ENCODE measurements at regions not wholly inside any gene's neighbourhood (a gene's known extent, or its start where the extent isn't known, plus 50 kb on each side); places are given as distances from the start of the nearest gene placed in this dataset.

- Histone ChIP-seq H3K36me3 (ENCODE audit: control insufficient read depth in 4 of 4, insufficient read depth in 4 of 4, low read length in 3 of 4) (no peaks in the 10 kb centered on the region), H3K4me1 (ENCODE audit: control extremely low read depth in 1 of 4, control insufficient read depth in 4 of 4, insufficient read depth in 4 of 4, low read length in 3 of 4) (no peaks in the 10 kb centered on the region), H3K27me3 (replicated peaks in 2 of 5; ENCODE audit: control insufficient read depth in 4 of 5, insufficient read depth in 5 of 5, low read length in 4 of 5) (no peaks in the 10 kb centered on the region), H3K27ac (ENCODE audit: insufficient read depth in 1 of 2, low read depth in 1 of 2, low read length in 2 of 2, poor library complexity in 1 of 2, severe bottlenecking in 2 of 2) (no peak overlapping the region), H3K9me3 (ENCODE audit: control extremely low read depth in 1 of 5, control insufficient read depth in 4 of 5, insufficient read depth in 2 of 5, low read depth in 1 of 5, low read length in 4 of 5) (no peaks in the 10 kb centered on the region), H3K4me3 (ENCODE audit: control insufficient read depth in 1 of 7, extremely low read depth in 1 of 7, insufficient read depth in 4 of 7, low read depth in 2 of 7, low read length in 6 of 7) (no peak overlapping the region)
- WGBS (ENCODE audit: insufficient coverage): 100% methylated on average over 2 of the region's 2 CpGs
- ChIA-PET CTCF (interaction anchor here (1.3 kb wide), 1 partner anchor 11 kb away, joined by 3 read pairs; no protein-coding TSS in a partner anchor), POLR2A (no interaction called here)
- no peak for DNase-seq
These were observed 73.4 kb upstream of the NDUFV2 start for GRCh38 chr18:9029131-9029530.

DNA sequence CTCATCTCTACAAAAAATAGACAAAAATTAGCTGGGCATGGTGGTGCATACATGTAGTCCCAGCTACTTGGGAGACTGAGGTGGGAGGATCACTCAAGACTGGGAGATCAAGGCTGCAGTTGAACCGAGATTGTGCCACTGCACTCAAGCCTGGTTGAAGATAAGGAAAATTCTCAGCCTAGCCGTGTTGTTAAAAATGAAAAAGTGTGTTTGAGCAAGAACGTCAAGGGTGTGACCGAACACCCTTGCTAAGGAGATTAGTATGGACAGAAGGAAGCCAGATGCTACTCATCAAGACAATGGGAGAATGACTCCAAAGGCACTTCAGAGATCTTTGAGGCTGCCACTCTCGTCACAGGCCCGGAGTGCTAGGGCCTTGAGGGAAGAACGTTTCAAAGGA, 70.0 kb upstream of the NDUFV2 start:
- WGBS (ENCODE audit: insufficient coverage): 99% methylated on average over 7 of the region's 7 CpGs
- H3K4me3 ChIP-seq (ENCODE audit: control insufficient read depth in 1 of 7, extremely low read depth in 1 of 7, insufficient read depth in 4 of 7, low read depth in 2 of 7, low read length in 6 of 7): no peak overlapping the region
- POLR2A ChIA-PET: no interaction called here

GRCh38 chr18:9038277-9038871, 64.1 kb upstream of the NDUFV2 start:
- H3K4me3 ChIP-seq (ENCODE audit: control insufficient read depth in 1 of 7, extremely low read depth in 1 of 7, insufficient read depth in 4 of 7, low read depth in 2 of 7, low read length in 6 of 7): no peak overlapping the region
- no peaks in the 10 kb centered on the region for H3K4me1 ChIP-seq (ENCODE audit: control extremely low read depth in 1 of 4, control insufficient read depth in 4 of 4, insufficient read depth in 4 of 4, low read length in 3 of 4)
- H3K27me3 ChIP-seq (replicated peaks in 2 of 5; ENCODE audit: control insufficient read depth in 4 of 5, insufficient read depth in 5 of 5, low read length in 4 of 5): no peaks in the 10 kb centered on the region
- POLR2A ChIA-PET: no interaction called here
- no peak for DNase-seq
- no peaks in the 10 kb centered on the region for H3K36me3 ChIP-seq (ENCODE audit: control insufficient read depth in 4 of 4, insufficient read depth in 4 of 4, low read length in 3 of 4)
- CTCF ChIA-PET: no interaction called here
- WGBS (ENCODE audit: insufficient coverage): 100% methylated on average over 4 of the region's 7 CpGs
- H3K9me3 ChIP-seq (ENCODE audit: control extremely low read depth in 1 of 5, control insufficient read depth in 4 of 5, insufficient read depth in 2 of 5, low read depth in 1 of 5, low read length in 4 of 5): no peaks in the 10 kb centered on the region
- H3K27ac ChIP-seq (ENCODE audit: insufficient read depth in 1 of 2, low read depth in 1 of 2, low read length in 2 of 2, poor library complexity in 1 of 2, severe bottlenecking in 2 of 2): no peak overlapping the region

More for the DNA sequence above, 70.0 kb upstream of the NDUFV2 start:
- Histone ChIP-seq H3K9me3 (ENCODE audit: control extremely low read depth in 1 of 5, control insufficient read depth in 4 of 5, insufficient read depth in 2 of 5, low read depth in 1 of 5, low read length in 4 of 5) (no peaks in the 10 kb centered on the region), H3K36me3 (ENCODE audit: control insufficient read depth in 4 of 4, insufficient read depth in 4 of 4, low read length in 3 of 4) (no peaks in the 10 kb centered on the region), H3K4me1 (ENCODE audit: control extremely low read depth in 1 of 4, control insufficient read depth in 4 of 4, insufficient read depth in 4 of 4, low read length in 3 of 4) (no peaks in the 10 kb centered on the region), H3K27ac (ENCODE audit: insufficient read depth in 1 of 2, low read depth in 1 of 2, low read length in 2 of 2, poor library complexity in 1 of 2, severe bottlenecking in 2 of 2) (no peak overlapping the region), H3K27me3 (replicated peaks in 2 of 5; ENCODE audit: control insufficient read depth in 4 of 5, insufficient read depth in 5 of 5, low read length in 4 of 5) (no peaks in the 10 kb centered on the region)
- no peak for DNase-seq
- CTCF ChIA-PET: interaction anchor here (0.6 kb wide), 1 partner anchor 9 kb away, joined by 3 read pairs; no protein-coding TSS in a partner anchor

GRCh38 chr18:9039441-9040071, 62.9 kb upstream of the NDUFV2 start:
- H3K4me3 ChIP-seq (ENCODE audit: control insufficient read depth in 1 of 7, extremely low read depth in 1 of 7, insufficient read depth in 4 of 7, low read depth in 2 of 7, low read length in 6 of 7): no peak overlapping the region
- H3K27me3 ChIP-seq (replicated peaks in 2 of 5; ENCODE audit: control insufficient read depth in 4 of 5, insufficient read depth in 5 of 5, low read length in 4 of 5): no peaks in the 10 kb centered on the region
- H3K36me3 ChIP-seq (ENCODE audit: control insufficient read depth in 4 of 4, insufficient read depth in 4 of 4, low read length in 3 of 4): no peaks in the 10 kb centered on the region
- ChIA-PET POLR2A (no interaction called here), CTCF (no interaction called here)
- H3K9me3 ChIP-seq (ENCODE audit: control extremely low read depth in 1 of 5, control insufficient read depth in 4 of 5, insufficient read depth in 2 of 5, low read depth in 1 of 5, low read length in 4 of 5): no peaks in the 10 kb centered on the region
- no peak for DNase-seq
- 83% methylated on average over 1 of the region's 3 CpGs for WGBS (ENCODE audit: insufficient coverage)
- H3K27ac ChIP-seq (ENCODE audit: insufficient read depth in 1 of 2, low read depth in 1 of 2, low read length in 2 of 2, poor library complexity in 1 of 2, severe bottlenecking in 2 of 2): no peak overlapping the region
- H3K4me1 ChIP-seq (ENCODE audit: control extremely low read depth in 1 of 4, control insufficient read depth in 4 of 4, insufficient read depth in 4 of 4, low read length in 3 of 4): no peaks in the 10 kb centered on the region

GRCh38 chr18:9042766-9043481, 59.6 kb upstream of the NDUFV2 start:
- 94% methylated on average over 4 of the region's 6 CpGs for WGBS (ENCODE audit: insufficient coverage)
- Histone ChIP-seq H3K27me3 (replicated peaks in 2 of 5; ENCODE audit: control insufficient read depth in 4 of 5, insufficient read depth in 5 of 5, low read length in 4 of 5) (no peaks in the 10 kb centered on the region), H3K27ac (ENCODE audit: insufficient read depth in 1 of 2, low read depth in 1 of 2, low read length in 2 of 2, poor library complexity in 1 of 2, severe bottlenecking in 2 of 2) (no peak overlapping the region), H3K4me3 (ENCODE audit: control insufficient read depth in 1 of 7, extremely low read depth in 1 of 7, insufficient read depth in 4 of 7, low read depth in 2 of 7, low read length in 6 of 7) (no peak overlapping the region), H3K36me3 (ENCODE audit: control insufficient read depth in 4 of 4, insufficient read depth in 4 of 4, low read length in 3 of 4) (no peaks in the 10 kb centered on the region), H3K4me1 (ENCODE audit: control extremely low read depth in 1 of 4, control insufficient read depth in 4 of 4, insufficient read depth in 4 of 4, low read length in 3 of 4) (no peaks in the 10 kb centered on the region), H3K9me3 (ENCODE audit: control extremely low read depth in 1 of 5, control insufficient read depth in 4 of 5, insufficient read depth in 2 of 5, low read depth in 1 of 5, low read length in 4 of 5) (no peaks in the 10 kb centered on the region)
- no peak for DNase-seq
- CTCF ChIA-PET: no interaction called here
- POLR2A ChIA-PET: interaction anchor here (0.6 kb wide), 1 partner anchor 1370 kb away, joined by 3 read pairs; no protein-coding TSS in a partner anchor

DNA sequence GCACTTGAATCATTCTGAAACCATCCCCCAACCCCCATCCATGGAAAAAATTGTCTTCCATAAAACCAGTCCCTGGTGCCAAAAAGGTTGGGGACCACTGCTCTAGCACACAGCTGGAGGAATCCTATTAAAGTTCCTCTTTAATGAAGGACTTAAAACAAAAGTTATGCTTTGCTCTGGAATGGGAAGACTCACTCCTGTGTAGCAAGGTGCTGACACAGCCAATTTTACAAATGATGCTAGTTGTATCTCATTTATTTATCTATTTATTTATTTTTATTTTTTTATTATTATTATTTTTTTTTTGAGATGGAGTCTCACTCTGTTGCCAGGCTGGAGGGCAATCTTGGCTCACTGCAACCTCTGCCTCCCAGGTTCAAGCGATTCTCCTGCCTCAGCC, 58.9 kb upstream of the NDUFV2 start:
- no peak overlapping the region for H3K27ac ChIP-seq (ENCODE audit: insufficient read depth in 1 of 2, low read depth in 1 of 2, low read length in 2 of 2, poor library complexity in 1 of 2, severe bottlenecking in 2 of 2)
- no peaks in the 10 kb centered on the region for H3K27me3 ChIP-seq (replicated peaks in 2 of 5; ENCODE audit: control insufficient read depth in 4 of 5, insufficient read depth in 5 of 5, low read length in 4 of 5)
- H3K4me3 ChIP-seq (ENCODE audit: control insufficient read depth in 1 of 7, extremely low read depth in 1 of 7, insufficient read depth in 4 of 7, low read depth in 2 of 7, low read length in 6 of 7): no peak overlapping the region
- no peaks in the 10 kb centered on the region for H3K36me3 ChIP-seq (ENCODE audit: control insufficient read depth in 4 of 4, insufficient read depth in 4 of 4, low read length in 3 of 4)
- no peak for DNase-seq
- H3K4me1 ChIP-seq (ENCODE audit: control extremely low read depth in 1 of 4, control insufficient read depth in 4 of 4, insufficient read depth in 4 of 4, low read length in 3 of 4): no peaks in the 10 kb centered on the region
- no peaks in the 10 kb centered on the region for H3K9me3 ChIP-seq (ENCODE audit: control extremely low read depth in 1 of 5, control insufficient read depth in 4 of 5, insufficient read depth in 2 of 5, low read depth in 1 of 5, low read length in 4 of 5)
- ChIA-PET POLR2A (no interaction called here), CTCF (no interaction called here)
- 100% methylated on average over 1 of the region's 1 CpG for WGBS (ENCODE audit: insufficient coverage)

- no peaks in the 10 kb centered on the region for H3K27me3 ChIP-seq (replicated peaks in 2 of 5; ENCODE audit: control insufficient read depth in 4 of 5, insufficient read depth in 5 of 5, low read length in 4 of 5)
- POLR2A ChIA-PET: no interaction called here
- H3K9me3 ChIP-seq (ENCODE audit: control extremely low read depth in 1 of 5, control insufficient read depth in 4 of 5, insufficient read depth in 2 of 5, low read depth in 1 of 5, low read length in 4 of 5): peaks cover 0 to 18% (median 5%) of the 10 kb centered on the region in 5 experiments
- no peaks in the 10 kb centered on the region for H3K4me1 ChIP-seq (ENCODE audit: control extremely low read depth in 1 of 4, control insufficient read depth in 4 of 4, insufficient read depth in 4 of 4, low read length in 3 of 4)
- H3K4me3 ChIP-seq (ENCODE audit: control insufficient read depth in 1 of 7, extremely low read depth in 1 of 7, insufficient read depth in 4 of 7, low read depth in 2 of 7, low read length in 6 of 7): no peak overlapping the region
- no peak overlapping the region for H3K27ac ChIP-seq (ENCODE audit: insufficient read depth in 1 of 2, low read depth in 1 of 2, low read length in 2 of 2, poor library complexity in 1 of 2, severe bottlenecking in 2 of 2)
- H3K36me3 ChIP-seq (ENCODE audit: control insufficient read depth in 4 of 4, insufficient read depth in 4 of 4, low read length in 3 of 4): no peaks in the 10 kb centered on the region
- CTCF ChIA-PET: no interaction called here
- WGBS (ENCODE audit: insufficient coverage): 96% methylated on average over 4 of the region's 7 CpGs
- DNase-seq: no peak
These were observed 54.8 kb upstream of the NDUFV2 start for GRCh38 chr18:9047715-9048114.
